Liver (tissue), 8 donors: ENCODE measurements at regions not wholly inside any gene's neighbourhood (a gene's known extent, or its start where the extent isn't known, plus 50 kb on each side); places are given as distances from the start of the nearest gene placed in this dataset.

Experiments used
- DNase-seq: peaks from one replicate; pipeline ENCODE4 v3.0.0-alpha.2; 2017; ENCODE audit warnings: low spot score
- H3K27ac ChIP-seq, 2 donors: one replicate each; pipeline ENCODE4 v1.7.0; 2013; ENCODE audit warnings: inconsistent platforms in 2 of 2, low read length in 2 of 2, control low read depth in 1 of 2, low read depth in 1 of 2, mild to moderate bottlenecking in 1 of 2
- H3K27me3 ChIP-seq, 4 donors: one replicate each; pipeline versions ENCODE4 v1.6.1 to v1.7.0; 2013; ENCODE audit warnings: low read length in 3 of 4, inconsistent platforms in 1 of 4, mild to moderate bottlenecking in 1 of 4, moderate library complexity in 1 of 4; ENCODE audit not compliant: control insufficient read depth in 4 of 4, insufficient read depth in 4 of 4
- H3K36me3 ChIP-seq, 4 donors: one replicate each; pipeline versions ENCODE4 v1.6.1 to v1.7.0; 2013; ENCODE audit warnings: low read length in 3 of 4, mild to moderate bottlenecking in 3 of 4, low read depth in 1 of 4, moderate library complexity in 1 of 4; ENCODE audit not compliant: control insufficient read depth in 4 of 4, insufficient read depth in 3 of 4
- H3K4me1 ChIP-seq, 4 donors: one replicate each; pipeline versions ENCODE4 v1.6.1 to v1.7.0; 2013; ENCODE audit warnings: low read length in 3 of 4, mild to moderate bottlenecking in 3 of 4, moderate library complexity in 1 of 4; ENCODE audit not compliant: control insufficient read depth in 4 of 4, insufficient read depth in 4 of 4
- H3K4me3 ChIP-seq, 3 donors: one replicate each; pipeline versions ENCODE4 v1.6.1 to v1.7.0; 2013; ENCODE audit warnings: low read length in 3 of 3, control low read depth in 1 of 3, low read depth in 1 of 3, mild to moderate bottlenecking in 1 of 3
- H3K9ac ChIP-seq, 2 donors: one replicate each; pipeline ENCODE4 v1.7.0; 2013; ENCODE audit warnings: low read length in 2 of 2, mild to moderate bottlenecking in 2 of 2, moderate library complexity in 2 of 2, control low read depth in 1 of 2, low read depth in 1 of 2
- H3K9me3 ChIP-seq, 4 donors: one replicate each; pipeline versions ENCODE4 v1.6.1 to v1.7.0; 2013; ENCODE audit warnings: low read length in 3 of 4; ENCODE audit not compliant: control insufficient read depth in 4 of 4
- EGR1 ChIP-seq, 2 donors: IDR thresholded peaks; 2 replicates each; pipeline ENCODE4 v1.6.1; 2016 to 2018; ENCODE audit warnings: antibody characterized with exemption in 2 of 2, low read depth in 2 of 2
- FOXA1 ChIP-seq: IDR thresholded peaks from 2 replicates; pipeline ENCODE4 v1.6.1; 2016; ENCODE audit warnings: antibody characterized with exemption
- FOXA2 ChIP-seq: IDR thresholded peaks from 2 replicates; pipeline ENCODE4 v1.6.1; 2016; ENCODE audit warnings: antibody characterized with exemption
- GABPA ChIP-seq, 2 donors: IDR thresholded peaks in 1 of 2; conservative IDR thresholded peaks in 1 of 2; 2 replicates each; pipeline ENCODE4 v1.6.1; 2016; ENCODE audit warnings: antibody characterized with exemption in 2 of 2, mild to moderate bottlenecking in 1 of 2, moderate library complexity in 1 of 2
- HNF4G ChIP-seq: IDR thresholded peaks from 2 replicates; pipeline ENCODE4 v1.6.1; 2016; ENCODE audit warnings: antibody characterized with exemption
- JUND ChIP-seq, 2 donors: IDR thresholded peaks; 2 replicates each; pipeline ENCODE4 v1.6.1; 2016; ENCODE audit warnings: antibody characterized with exemption in 2 of 2
- MAX ChIP-seq: IDR thresholded peaks from 2 replicates; pipeline ENCODE4 v1.6.1; 2016; ENCODE audit warnings: antibody characterized with exemption
- RAD21 ChIP-seq, 2 donors: IDR thresholded peaks; 2 replicates each; pipeline ENCODE4 v1.6.1; 2016; ENCODE audit warnings: antibody characterized with exemption in 2 of 2, mild to moderate bottlenecking in 2 of 2
- REST ChIP-seq: IDR thresholded peaks from 2 replicates; pipeline ENCODE4 v1.6.1; 2016; ENCODE audit warnings: antibody characterized with exemption, mild to moderate bottlenecking
- RXRA ChIP-seq, 2 donors: IDR thresholded peaks; 2 replicates each; pipeline ENCODE4 v1.6.1; 2017 to 2018; ENCODE audit warnings: antibody characterized with exemption in 2 of 2, mild to moderate bottlenecking in 1 of 2
- TAF1 ChIP-seq: conservative IDR thresholded peaks from 2 replicates; pipeline ENCODE4 v1.6.1; 2016; ENCODE audit warnings: antibody characterized with exemption, mild to moderate bottlenecking
- YY1 ChIP-seq: IDR thresholded peaks from 2 replicates; pipeline ENCODE4 v1.6.1; 2016; ENCODE audit warnings: antibody characterized with exemption, mild to moderate bottlenecking
- ZBTB33 ChIP-seq: IDR thresholded peaks from 2 replicates; pipeline ENCODE4 v1.6.1; 2016; ENCODE audit warnings: antibody characterized with exemption
- WGBS: extraction: QIAGEN DNeasy Blood & Tissue Kit; methylation state at CpG from one replicate; pipeline ENCODE4 v1.1.7; 2013; 5-methylcytosine and 5-hydroxymethylcytosine counted together
- TF ChIP-seq, protein P1 (sequence below): fragments of 150-350 bp; IDR thresholded peaks from 2 replicates; pipeline ENCODE4 v1.5.1; 2017; ENCODE audit warnings: improper control_type of control experiment, low read depth, low read length; ENCODE audit not compliant: missing input control
- donor health status: healthy.
- donor health status: healthy.
- donor health status: healthy.
- donor health status: healthy.
- donor health status: healthy.

DNA sequence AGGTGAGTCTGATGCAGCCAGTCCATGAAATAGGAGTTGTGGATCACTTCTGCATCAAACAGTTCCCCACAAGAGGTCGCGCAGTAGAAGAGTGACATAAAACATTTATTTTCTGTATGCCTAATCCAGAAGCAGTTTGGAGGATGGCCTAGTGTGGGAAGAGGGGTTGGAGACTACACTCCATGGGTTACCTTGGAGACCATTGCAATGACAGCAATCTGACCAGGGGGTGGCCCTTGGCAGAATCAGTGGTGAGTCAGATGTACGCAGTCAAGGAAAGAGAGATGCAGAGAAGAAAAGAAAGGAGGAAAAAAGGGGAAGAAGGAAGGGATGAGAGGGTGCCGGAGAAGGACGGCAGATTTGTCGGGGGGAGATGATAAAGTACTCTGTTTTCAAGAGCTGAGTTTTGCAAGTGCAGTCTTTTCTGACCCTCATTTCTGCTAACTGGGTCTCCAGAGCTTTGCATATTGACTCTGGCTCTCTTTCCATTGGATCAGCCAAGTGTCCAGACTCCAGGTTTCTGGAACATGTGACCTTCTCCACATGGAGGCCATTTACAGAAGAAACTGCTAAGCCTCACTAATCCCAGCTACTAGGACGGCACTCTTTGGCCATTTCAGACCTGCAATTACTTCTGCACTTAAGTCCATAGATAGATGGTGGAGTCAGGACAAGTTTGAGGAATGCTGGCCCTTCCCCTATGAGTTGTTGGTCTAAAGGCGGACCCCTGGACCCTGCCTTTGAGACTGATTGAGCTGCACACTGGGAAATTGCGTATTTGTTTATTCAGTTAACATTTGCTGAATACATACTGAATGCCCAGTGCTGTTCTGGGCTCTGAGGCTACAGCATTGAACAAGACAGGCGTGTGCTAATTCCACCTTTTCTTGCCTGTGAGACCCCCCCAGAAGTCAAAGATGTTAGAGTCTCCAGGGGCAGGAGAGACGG, 424.2 kb downstream of the BCL11B start:
- no peak for DNase-seq
- H3K4me1 ChIP-seq = no peaks in the 10 kb centered on the region
- peaks cover 0 to 3% (median 0%) of the 10 kb centered on the region in 4 donors for H3K27me3 ChIP-seq
- no peak overlapping the region for H3K9ac ChIP-seq
- WGBS = 68% methylated on average over 11 of the region's 11 CpGs
- no peak overlapping the region for H3K4me3 ChIP-seq
- no peaks in the 10 kb centered on the region for H3K36me3 ChIP-seq
- peaks cover 0 to 1% (median 0%) of the 10 kb centered on the region in 4 donors for H3K9me3 ChIP-seq
- no peak overlapping the region for H3K27ac ChIP-seq
- TF ChIP-seq TAF1 (no peak), FOXA1 (no peak), REST (no peak), ZBTB33 (no peak), MAX (no peak), HNF4G (no peak), GABPA (IDR thresholded peaks at IDR 0.05 in 1 of 2, conservative IDR thresholded peaks at IDR 0.05 in 1 of 2) (no peak), FOXA2 (no peak)

- DNase-seq = no peak
- no peak overlapping the region for H3K27ac ChIP-seq
- TF ChIP-seq HNF4G (no peak), JUND (IDR thresholded peaks at IDR 0.05) (no peak), FOXA1 (no peak), REST (no peak), TAF1 (no peak), FOXA2 (no peak), RXRA (IDR thresholded peaks at IDR 0.05) (no peak), EGR1 (IDR thresholded peaks at IDR 0.05; ENCODE audit: low read depth in 2 of 2) (no peak), RAD21 (IDR thresholded peaks at IDR 0.05) (no peak), YY1 (no peak)
- TF ChIP-seq, protein P1, sequence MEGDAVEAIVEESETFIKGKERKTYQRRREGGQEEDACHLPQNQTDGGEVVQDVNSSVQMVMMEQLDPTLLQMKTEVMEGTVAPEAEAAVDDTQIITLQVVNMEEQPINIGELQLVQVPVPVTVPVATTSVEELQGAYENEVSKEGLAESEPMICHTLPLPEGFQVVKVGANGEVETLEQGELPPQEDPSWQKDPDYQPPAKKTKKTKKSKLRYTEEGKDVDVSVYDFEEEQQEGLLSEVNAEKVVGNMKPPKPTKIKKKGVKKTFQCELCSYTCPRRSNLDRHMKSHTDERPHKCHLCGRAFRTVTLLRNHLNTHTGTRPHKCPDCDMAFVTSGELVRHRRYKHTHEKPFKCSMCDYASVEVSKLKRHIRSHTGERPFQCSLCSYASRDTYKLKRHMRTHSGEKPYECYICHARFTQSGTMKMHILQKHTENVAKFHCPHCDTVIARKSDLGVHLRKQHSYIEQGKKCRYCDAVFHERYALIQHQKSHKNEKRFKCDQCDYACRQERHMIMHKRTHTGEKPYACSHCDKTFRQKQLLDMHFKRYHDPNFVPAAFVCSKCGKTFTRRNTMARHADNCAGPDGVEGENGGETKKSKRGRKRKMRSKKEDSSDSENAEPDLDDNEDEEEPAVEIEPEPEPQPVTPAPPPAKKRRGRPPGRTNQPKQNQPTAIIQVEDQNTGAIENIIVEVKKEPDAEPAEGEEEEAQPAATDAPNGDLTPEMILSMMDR = no peak
- no peak overlapping the region for H3K4me3 ChIP-seq
- H3K9me3 ChIP-seq = peaks cover 0 to 1% (median 0%) of the 10 kb centered on the region in 4 donors
- H3K27me3 ChIP-seq = peaks cover 0 to 5% (median 2%) of the 10 kb centered on the region in 4 donors
- no peaks in the 10 kb centered on the region for H3K4me1 ChIP-seq
- WGBS = 79% methylated on average over 10 of the region's 10 CpGs
- no peak overlapping the region for H3K9ac ChIP-seq
- H3K36me3 ChIP-seq = no peaks in the 10 kb centered on the region
Measured at GRCh38 chr14:98853063-98853729, 418.8 kb downstream of the BCL11B start.
